GM12892 (cell line): ENCODE measurements at regions not wholly inside any gene's neighbourhood (a gene's known extent, or its start where the extent isn't known, plus 50 kb on each side); places are given as distances from the start of the nearest gene placed in this dataset.

Source experiments
- DNase-seq: peaks from one replicate; pipeline ENCODE4 v3.0.0; 2011; ENCODE audit not compliant: insufficient read length
- FAIRE-seq: peaks from 2 replicates; lab custom pipeline; 2011; peaks lifted over from hg19 to GRCh38; lab: Jason Lieb, UNC
- POLR2A ChIP-seq: IDR thresholded peaks from 2 replicates; pipeline ENCODE4 v1.6.1; 2011; ENCODE audit warnings: low read depth, low read length, control low read depth
- POLR2AphosphoS5 ChIP-seq: IDR thresholded peaks from 2 replicates; pipeline ENCODE4 v1.6.1; 2011; ENCODE audit warnings: low read depth, low read length, control low read depth
- TAF1 ChIP-seq: IDR thresholded peaks from 2 replicates; pipeline ENCODE4 v1.6.1; 2011; ENCODE audit warnings: low read depth, mild to moderate bottlenecking, control low read depth, low read length, borderline replicate concordance

DNA sequence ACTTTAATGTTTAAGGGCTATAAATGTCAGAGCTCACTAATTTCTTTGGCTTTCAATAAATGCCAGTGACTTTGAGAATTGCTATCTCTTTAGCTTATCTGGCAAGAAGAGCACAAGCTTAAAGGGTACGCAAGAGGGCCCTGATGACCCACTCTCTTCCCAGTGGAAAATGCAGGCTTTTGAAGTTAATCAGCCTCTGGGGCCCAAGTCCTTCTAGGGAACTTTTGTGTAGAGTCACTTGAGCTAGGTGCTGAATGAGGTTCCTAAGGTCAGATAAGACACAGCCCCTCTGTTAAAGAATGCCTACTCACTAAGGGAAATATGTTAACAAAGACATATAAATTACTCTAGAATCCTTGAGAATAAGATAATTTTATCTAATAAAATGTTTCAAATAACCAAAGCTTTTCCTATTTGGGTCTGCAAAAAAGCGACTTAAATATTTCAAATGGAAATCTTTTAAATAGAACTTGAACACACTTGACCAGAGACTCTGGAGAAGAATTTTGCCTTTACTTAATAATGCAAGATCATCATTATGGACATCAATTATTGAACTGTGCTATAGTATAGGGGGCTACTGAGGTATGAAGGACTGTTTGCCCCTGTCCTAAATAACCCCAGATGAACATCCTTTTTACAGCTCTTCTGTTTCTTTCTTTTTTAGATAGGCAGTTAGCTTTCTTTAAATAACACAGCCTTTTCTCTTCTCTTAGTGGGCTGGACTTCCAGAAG lies 430.1 kb downstream of the GBA3 start:
- TF ChIP-seq POLR2AphosphoS5 (no peak), POLR2A (no peak), TAF1 (no peak)
- FAIRE-seq (no peak), DNase-seq (no peak)

DNA sequence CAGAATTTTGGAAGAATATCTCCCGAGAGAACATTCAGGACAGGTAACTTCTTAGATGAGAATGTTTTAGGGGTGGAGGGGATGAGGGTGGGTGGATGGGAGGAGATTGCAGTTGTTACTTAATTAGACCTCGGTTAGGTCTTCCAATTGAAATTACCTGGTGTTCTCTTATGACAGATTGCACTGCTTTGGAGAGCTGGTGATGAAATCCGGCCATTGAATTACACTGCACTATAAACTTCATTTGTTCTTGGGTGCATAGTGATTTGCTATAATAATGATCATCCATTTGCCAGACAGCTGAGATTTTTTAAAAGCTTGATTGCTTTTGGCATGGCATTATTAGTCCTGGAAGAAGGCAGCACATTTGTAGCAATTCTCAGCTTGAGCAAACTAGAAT lies 427.6 kb downstream of the GBA3 start:
- no peak for TF ChIP-seq TAF1
- no peak for TF ChIP-seq POLR2AphosphoS5
- TF ChIP-seq POLR2A, result no peak
- DNase-seq, result no peak
- no peak for FAIRE-seq

DNA sequence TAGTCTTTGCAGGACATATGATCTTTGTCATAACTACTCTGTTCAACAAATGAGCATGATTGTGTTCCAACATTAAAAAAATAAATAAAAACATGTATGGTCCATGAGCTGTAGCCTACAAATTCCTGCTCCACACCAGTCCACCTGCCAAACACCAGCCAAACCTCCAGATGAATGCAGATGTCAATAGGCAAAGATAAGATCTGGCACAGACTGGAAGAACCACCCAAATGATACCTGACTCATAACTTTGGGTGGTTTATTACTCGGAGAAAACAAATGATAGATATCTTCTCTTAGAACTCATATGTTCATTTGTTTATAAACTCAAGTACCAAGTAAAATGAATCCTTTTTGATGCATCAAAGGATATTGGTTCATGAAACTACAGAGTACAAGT lies 425.1 kb downstream of the GBA3 start:
- no peak for FAIRE-seq
- DNase-seq, result no peak
- TF ChIP-seq TAF1 (no peak), POLR2A (no peak)

DNA sequence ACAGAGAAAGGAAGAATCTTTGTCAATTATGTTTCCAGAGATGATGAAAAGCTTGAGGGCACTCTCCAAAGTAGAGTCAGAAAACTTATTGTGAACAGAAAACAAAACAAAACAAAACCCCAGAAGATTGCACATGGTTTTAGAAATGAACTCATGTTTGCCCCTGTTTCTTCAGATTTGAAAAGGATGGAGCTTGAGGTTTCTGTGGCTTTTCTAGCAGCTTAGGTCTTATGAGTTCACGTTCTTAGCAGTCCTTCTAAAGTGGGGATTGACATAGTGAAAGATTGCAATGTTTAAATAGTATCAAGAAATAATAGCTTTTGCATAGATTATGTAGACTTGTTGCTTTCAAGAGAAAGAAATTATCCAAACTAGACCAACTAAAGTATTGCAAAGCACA lies 421.8 kb downstream of the GBA3 start:
- no peak for FAIRE-seq

DNA sequence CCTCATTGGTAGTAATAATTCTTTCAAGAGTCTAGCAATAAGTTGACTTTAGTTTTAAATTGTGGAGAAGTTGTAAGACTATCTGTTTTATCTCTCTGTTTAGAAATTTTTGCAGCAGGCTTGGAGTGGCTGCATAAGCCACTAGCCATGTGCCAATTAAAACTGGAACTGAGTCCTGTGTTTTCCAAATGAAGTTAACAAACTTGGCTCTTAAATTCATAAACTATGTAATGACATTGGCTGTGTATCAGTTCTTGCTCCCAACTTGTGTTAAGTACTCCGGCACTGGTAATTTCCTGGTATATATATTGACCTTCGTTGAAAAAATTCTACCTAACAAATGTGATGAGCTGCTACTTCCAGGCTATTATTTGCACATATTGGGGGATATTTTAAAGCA lies 420.4 kb downstream of the GBA3 start:
- no peak for FAIRE-seq
- TF ChIP-seq TAF1 (no peak), POLR2AphosphoS5 (no peak), POLR2A (no peak)
- DNase-seq, result no peak

More for the DNA sequence above, 421.8 kb downstream of the GBA3 start:
- no peak for DNase-seq
- no peak for TF ChIP-seq TAF1
- TF ChIP-seq POLR2AphosphoS5, result no peak
- no peak for TF ChIP-seq POLR2A

DNA sequence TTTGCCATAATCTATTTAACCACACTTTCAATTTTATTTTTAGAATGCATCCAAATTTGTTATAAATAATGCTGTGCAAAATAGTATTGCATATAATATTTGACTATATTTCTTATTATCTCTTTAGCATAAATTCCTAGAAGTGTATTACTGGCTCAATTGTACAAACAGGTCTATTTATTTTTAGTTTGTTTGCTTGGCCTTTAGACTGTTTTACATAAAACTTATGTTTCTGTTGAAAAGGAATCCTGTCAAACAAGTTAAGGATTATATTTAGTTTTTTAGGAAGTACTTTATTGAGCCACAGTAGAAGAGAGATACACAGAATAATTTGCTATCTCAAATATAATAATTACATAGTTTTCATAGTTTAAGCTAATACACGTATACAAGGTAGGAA lies 413.8 kb downstream of the GBA3 start:
- TF ChIP-seq TAF1 (no peak), POLR2AphosphoS5 (no peak), POLR2A (no peak)
- no peak for FAIRE-seq
- no peak for DNase-seq

DNA sequence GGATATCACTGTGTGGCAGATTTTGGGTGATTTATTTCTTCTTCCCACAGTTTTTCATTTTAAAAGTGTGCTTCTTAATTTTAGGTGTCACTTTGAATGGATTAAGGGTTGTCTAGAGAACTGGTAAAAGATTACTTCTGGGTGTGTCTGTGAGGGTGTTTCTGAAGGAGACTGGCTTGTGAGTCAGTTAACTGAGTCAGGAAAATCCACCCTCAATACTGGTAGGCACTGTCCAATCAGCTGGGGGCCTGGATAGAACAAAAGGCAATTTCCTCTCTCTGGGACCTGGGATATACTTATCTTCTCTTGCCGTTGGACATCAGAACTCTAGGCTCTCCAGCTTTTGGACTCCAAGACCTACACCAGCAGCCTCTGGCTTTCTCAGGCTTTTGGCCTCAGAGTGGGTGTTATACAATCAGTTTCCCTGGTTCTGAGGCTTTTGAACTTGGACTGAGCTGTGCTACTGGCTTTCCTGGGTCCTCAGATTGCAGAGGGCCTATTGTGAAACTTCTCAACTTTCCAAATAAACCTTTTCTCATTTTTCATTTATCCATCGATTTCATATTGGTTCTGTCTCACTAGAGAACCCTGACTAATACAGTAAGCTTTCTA lies 413.1 kb downstream of the GBA3 start:
- no peak for DNase-seq
- FAIRE-seq, result no peak
- no peak for TF ChIP-seq POLR2A
- TF ChIP-seq POLR2AphosphoS5, result no peak
- TF ChIP-seq TAF1, result no peak

DNA sequence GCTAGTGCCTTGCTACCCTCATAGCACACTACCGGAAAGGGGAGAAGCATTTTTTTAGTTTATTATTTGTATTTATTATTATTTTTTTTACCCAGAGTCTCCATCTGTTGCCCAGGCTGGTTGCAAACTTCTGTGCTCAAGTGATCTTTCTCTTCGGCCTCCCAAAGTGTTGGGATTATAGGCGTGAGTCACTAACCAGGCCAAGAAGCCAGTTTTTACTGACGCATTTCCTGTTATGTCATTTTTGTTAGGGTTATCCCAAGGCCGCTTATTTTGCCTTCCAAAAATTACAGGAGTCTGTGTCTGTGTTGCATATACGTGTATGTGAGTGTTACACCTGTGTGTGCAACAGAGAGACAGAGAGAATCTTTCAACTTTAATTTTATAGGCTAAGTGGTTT lies 404.5 kb downstream of the GBA3 start:
- no peak for DNase-seq

DNA sequence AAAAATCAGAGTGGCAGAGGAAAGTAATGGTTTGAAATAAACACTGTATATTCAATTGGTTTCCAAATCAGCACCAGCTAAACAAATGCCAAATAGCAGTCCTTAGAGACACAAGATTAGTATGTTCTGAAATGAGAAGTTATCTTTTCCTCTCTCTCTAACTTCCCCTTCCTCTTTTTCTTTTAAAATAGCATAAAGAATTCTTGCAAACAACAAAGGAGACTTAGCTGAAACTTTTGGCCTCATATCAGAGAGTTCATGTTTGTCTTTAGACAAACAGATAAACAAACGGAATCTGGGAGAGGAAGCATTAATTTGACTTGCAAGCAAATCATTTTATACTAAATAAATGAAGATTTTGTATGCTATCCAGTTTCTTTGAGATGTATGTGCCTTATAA lies 399.0 kb downstream of the GBA3 start:
- no peak for FAIRE-seq
- no peak for DNase-seq
- TF ChIP-seq POLR2A, result no peak
- TF ChIP-seq POLR2AphosphoS5, result no peak
- no peak for TF ChIP-seq TAF1

More for the DNA sequence above, 404.5 kb downstream of the GBA3 start:
- FAIRE-seq, result no peak
- TF ChIP-seq POLR2A, result no peak
- no peak for TF ChIP-seq TAF1
- no peak for TF ChIP-seq POLR2AphosphoS5

DNA sequence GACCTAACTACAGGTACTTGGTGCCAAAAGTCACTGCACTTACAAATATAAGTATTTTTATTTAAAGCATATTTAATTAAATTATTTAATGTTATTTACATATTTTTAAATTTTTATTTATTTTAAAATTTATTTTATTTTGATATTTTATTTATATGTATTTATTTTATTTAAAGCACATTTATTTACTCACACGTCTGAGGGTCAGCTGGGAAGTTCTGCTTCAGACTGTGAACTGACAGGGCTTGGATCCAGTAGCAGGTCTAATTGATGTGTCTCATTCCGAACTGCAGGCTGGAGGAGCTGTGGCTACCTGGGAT lies 392.5 kb downstream of the GBA3 start:
- FAIRE-seq (no peak), DNase-seq (no peak)
- TF ChIP-seq TAF1 (no peak), POLR2A (no peak), POLR2AphosphoS5 (no peak)

DNA sequence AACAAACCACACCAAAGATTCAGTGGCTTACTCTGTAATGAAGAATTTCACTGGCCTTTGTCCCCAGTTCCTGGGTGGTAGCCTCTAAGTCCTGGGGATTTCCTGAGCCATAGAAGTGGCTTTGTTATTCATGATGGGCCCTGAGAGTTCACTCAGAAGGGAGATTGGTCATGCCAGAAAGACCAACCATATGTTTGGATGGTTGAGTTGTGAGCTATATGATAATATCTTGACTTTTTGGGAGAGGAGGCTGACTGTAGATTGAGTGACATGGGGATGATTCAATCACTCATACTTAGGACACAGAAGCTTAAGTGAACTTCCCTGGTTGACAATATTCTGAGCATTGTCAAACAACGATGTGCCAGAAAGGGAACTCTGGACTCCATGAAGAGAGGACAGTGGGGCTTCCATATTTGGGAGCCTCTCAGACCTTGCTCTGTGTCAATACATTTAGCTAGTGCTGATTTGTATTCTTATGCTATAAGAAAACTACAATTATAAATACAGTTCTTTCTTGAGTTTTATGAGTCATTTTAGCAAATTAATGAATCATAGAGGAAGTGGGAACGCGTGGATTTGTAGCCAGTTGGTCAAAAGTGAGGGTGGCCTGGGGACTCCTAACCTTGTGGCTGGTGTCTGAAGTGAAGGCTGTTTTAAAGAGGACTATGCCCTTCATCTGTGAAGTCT lies 392.0 kb downstream of the GBA3 start:
- DNase-seq, result no peak
- no peak for FAIRE-seq
- TF ChIP-seq POLR2AphosphoS5 (no peak), TAF1 (no peak), POLR2A (no peak)
